Body of pancreas (tissue), 4 donors: ENCODE measurements at regions not wholly inside any gene's neighbourhood (a gene's known extent, or its start where the extent isn't known, plus 50 kb on each side); places are given as distances from the start of the nearest gene placed in this dataset.
A peak's percentile ranks its signal among the peaks of the same experiment; 100 is the strongest.

Experiments used
- ATAC-seq: fragments of 150-250 bp; one replicate; pipeline ENCODE4 v1.9.1; 2016
- DNase-seq, 4 donors: peaks; one replicate each; pipeline ENCODE4 v3.0.0-alpha.2; 2019
- H3K27ac ChIP-seq, 4 donors: fragments of 200-600 bp; sonication (generic); 1 replicate in 3 of 4; 2 replicates in 1 of 4; pipeline versions ENCODE4 v1.5.1 to v1.6.1; 2016 to 2019; ENCODE audit warnings: mild to moderate bottlenecking in 1 of 4, mixed read lengths in 1 of 4, moderate library complexity in 1 of 4
- H3K27me3 ChIP-seq, 2 donors: fragments of 200-600 bp; sonication (generic); one replicate each; pipeline ENCODE4 v1.6.0; 2016; ENCODE audit warnings: mild to moderate bottlenecking in 1 of 2
- H3K36me3 ChIP-seq, 2 donors: fragments of 200-600 bp; sonication (generic); replicated peaks in 1 of 2; 2 replicates each; pipeline ENCODE4 v1.5.1; 2016; ENCODE audit warnings: low read depth in 2 of 2; ENCODE audit not compliant: insufficient read depth in 1 of 2
- H3K4me1 ChIP-seq: fragments of 200-600 bp; sonication (generic); one replicate; pipeline ENCODE4 v1.6.0; 2016
- H3K4me3 ChIP-seq, 2 donors: fragments of 200-600 bp; sonication (generic); 1 replicate in 1 of 2; 2 replicates in 1 of 2; pipeline ENCODE4 v1.5.1; 2016 to 2019
- H3K9me3 ChIP-seq, 3 donors: fragments of 200-600 bp; sonication (generic); 1 replicate in 2 of 3; 2 replicates in 1 of 3; pipeline ENCODE4 v1.5.1; 2016
- POLR2A ChIP-seq, 3 donors: fragments of 450-650 bp; IDR thresholded peaks; one replicate each; pipeline ENCODE4 v1.6.1; 2016; ENCODE audit warnings: antibody characterized with exemption in 3 of 3, mild to moderate bottlenecking in 2 of 3
- WGBS, 2 donors: methylation state at CpG; one replicate each; pipeline ENCODE4 v1.1.5; 2017; 5-methylcytosine and 5-hydroxymethylcytosine counted together
- intact Hi-C: fragments of 100-400 bp; cut with DNase I; formaldehyde crosslinking; loops from one replicate; pipeline ENCODE4 v1.15.1; 2023
- TF ChIP-seq, protein P1 (sequence below), 7 experiments: fragments of 450-650 bp in 4 of 7; fragments of 200-600 bp in 3 of 7; sonication (generic) in 3 of 7; IDR thresholded peaks; one replicate each; pipeline ENCODE4 v1.5.1; 2016 to 2019; ENCODE audit warnings: antibody characterized with exemption in 7 of 7

DNA sequence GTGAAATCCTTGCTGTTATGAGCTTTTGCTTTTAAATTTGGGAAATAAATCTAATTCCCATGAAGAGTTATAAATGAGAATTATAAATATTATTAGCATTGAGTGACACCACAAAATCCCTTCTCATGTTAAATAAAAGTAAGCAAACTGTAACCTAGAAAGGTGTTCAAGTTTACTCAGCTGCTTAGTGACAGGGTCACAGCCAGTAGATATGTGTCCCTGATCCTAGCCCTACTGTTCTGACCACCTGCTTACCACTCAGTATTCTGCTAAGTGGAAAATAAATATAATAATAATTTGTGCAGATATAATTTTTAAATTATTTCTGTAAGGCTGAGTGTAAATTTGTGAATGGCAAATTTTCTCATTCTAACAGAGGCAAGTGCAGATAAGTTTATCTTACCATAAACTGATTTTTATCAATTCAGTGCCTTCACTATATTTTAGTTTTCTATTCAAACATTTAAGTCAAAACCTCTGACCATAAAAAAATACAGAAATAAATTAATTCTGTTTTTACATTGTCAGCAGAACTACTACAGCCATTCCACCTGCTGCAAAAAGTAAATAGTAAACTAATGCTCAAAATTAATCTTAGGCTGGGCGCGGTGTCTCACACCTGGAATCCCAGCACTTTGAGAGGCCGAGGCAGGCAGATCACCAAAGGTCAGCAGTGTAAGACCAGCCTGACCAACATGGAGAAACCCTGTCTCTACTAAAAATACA is 118.2 kb downstream of the TENT5A start:
- H3K36me3 ChIP-seq = no peaks in the 10 kb centered on the region
- intact Hi-C loops = no loop called here
- DNase-seq (peak in 1 of 4 donors; percentile 5), ATAC-seq (no peak)
- TF ChIP-seq, protein P1, sequence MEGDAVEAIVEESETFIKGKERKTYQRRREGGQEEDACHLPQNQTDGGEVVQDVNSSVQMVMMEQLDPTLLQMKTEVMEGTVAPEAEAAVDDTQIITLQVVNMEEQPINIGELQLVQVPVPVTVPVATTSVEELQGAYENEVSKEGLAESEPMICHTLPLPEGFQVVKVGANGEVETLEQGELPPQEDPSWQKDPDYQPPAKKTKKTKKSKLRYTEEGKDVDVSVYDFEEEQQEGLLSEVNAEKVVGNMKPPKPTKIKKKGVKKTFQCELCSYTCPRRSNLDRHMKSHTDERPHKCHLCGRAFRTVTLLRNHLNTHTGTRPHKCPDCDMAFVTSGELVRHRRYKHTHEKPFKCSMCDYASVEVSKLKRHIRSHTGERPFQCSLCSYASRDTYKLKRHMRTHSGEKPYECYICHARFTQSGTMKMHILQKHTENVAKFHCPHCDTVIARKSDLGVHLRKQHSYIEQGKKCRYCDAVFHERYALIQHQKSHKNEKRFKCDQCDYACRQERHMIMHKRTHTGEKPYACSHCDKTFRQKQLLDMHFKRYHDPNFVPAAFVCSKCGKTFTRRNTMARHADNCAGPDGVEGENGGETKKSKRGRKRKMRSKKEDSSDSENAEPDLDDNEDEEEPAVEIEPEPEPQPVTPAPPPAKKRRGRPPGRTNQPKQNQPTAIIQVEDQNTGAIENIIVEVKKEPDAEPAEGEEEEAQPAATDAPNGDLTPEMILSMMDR (IDR thresholded peaks at IDR 0.05) = no peak
- no peaks in the 10 kb centered on the region for H3K4me1 ChIP-seq
- no peak overlapping the region for H3K27ac ChIP-seq
- 53 to 59% methylated on average over 3 of the region's 3 CpGs for WGBS, 2 donors
- no peak overlapping the region for H3K4me3 ChIP-seq
- no peaks in the 10 kb centered on the region for H3K27me3 ChIP-seq
- H3K9me3 ChIP-seq = no peaks in the 10 kb centered on the region

DNA sequence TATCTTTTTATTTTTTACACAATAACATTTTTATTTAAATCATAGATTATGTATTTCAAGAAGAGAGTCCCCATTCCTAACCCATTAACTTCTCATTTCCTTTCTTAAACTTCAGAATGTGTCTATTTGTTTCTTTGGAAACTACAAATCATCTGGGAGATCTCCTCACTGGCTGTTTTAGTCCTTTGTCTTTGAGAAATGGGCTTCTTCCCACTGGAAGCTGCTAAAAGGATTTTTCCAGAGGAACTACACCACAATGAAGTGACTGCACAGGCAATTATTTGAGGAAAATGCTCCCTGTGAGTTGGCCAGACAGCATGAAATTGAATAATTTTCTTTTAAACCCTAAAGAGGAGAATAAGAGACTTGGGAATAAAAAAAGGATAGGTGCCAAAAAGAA is 119.1 kb downstream of the TENT5A start:
- H3K4me3 ChIP-seq = no peak overlapping the region
- no peaks in the 10 kb centered on the region for H3K27me3 ChIP-seq
- no peaks in the 10 kb centered on the region for H3K4me1 ChIP-seq
- no peak overlapping the region for H3K27ac ChIP-seq
- no peak for DNase-seq
- intact Hi-C loops = no loop called here
- no peaks in the 10 kb centered on the region for H3K9me3 ChIP-seq
- no peaks in the 10 kb centered on the region for H3K36me3 ChIP-seq
- no peak for TF ChIP-seq POLR2A (IDR thresholded peaks at IDR 0.05)
- ATAC-seq = no peak

- H3K4me3 ChIP-seq = no peak overlapping the region
- no peaks in the 10 kb centered on the region for H3K9me3 ChIP-seq
- H3K27ac ChIP-seq = no peak overlapping the region
- ATAC-seq (no peak), DNase-seq (no peak)
- 83 to 92% methylated on average over 1 of the region's 1 CpG for WGBS, 2 donors
- no peaks in the 10 kb centered on the region for H3K36me3 ChIP-seq
- intact Hi-C loops = no loop called here
- TF ChIP-seq, protein P1 (IDR thresholded peaks at IDR 0.05) = no peak
- TF ChIP-seq POLR2A (IDR thresholded peaks at IDR 0.05) = no peak
- H3K4me1 ChIP-seq = no peaks in the 10 kb centered on the region
- H3K27me3 ChIP-seq = no peaks in the 10 kb centered on the region
Observed at GRCh38 chr6:81630719-81631118, 121.8 kb downstream of the TENT5A start.

DNA sequence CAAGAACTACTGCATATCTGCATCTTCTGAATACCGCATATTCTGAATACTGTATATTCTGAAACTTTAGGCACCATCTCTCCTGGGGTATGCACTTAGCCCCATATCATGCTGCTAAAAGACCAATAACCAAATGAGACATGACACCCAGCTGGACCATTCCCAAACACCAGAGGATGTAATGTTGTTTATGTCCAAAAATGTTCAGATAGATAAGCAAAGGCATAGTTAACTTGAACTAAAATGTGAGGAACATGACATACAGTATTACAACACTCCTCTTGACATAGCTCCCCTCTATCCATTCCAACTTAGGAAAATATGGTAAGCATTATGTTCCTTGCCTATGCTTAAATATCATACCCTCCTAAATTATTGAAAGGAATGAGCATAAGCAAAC is 127.3 kb downstream of the TENT5A start:
- no peak overlapping the region for H3K4me3 ChIP-seq
- H3K36me3 ChIP-seq = no peaks in the 10 kb centered on the region
- WGBS, 2 donors = 84 to 91% methylated on average over 1 of the region's 1 CpG
- no peaks in the 10 kb centered on the region for H3K9me3 ChIP-seq
- intact Hi-C loops = no loop called here
- no peaks in the 10 kb centered on the region for H3K27me3 ChIP-seq
- ATAC-seq (no peak), DNase-seq (no peak)
- H3K27ac ChIP-seq = no peak overlapping the region
- TF ChIP-seq, protein P1 (IDR thresholded peaks at IDR 0.05) = no peak
- no peak for TF ChIP-seq POLR2A (IDR thresholded peaks at IDR 0.05)
- H3K4me1 ChIP-seq = no peaks in the 10 kb centered on the region

GRCh38 chr6:81624453-81624852 is 128.0 kb downstream of the TENT5A start:
- 43 to 90% methylated on average over 1 of the region's 1 CpG for WGBS, 2 donors
- no peaks in the 10 kb centered on the region for H3K27me3 ChIP-seq
- TF ChIP-seq, protein P1 (IDR thresholded peaks at IDR 0.05) = no peak
- no peak for TF ChIP-seq POLR2A (IDR thresholded peaks at IDR 0.05)
- no peaks in the 10 kb centered on the region for H3K9me3 ChIP-seq
- no peaks in the 10 kb centered on the region for H3K36me3 ChIP-seq
- no peaks in the 10 kb centered on the region for H3K4me1 ChIP-seq
- H3K4me3 ChIP-seq = no peak overlapping the region
- no peak for ATAC-seq
- no peak overlapping the region for H3K27ac ChIP-seq
- no peak for DNase-seq
- intact Hi-C loops = no loop called here
